ENCODE measurements at regions not wholly inside any gene's neighbourhood (a gene's known extent, or its start where the extent isn't known, plus 50 kb on each side); places are given as distances from the start of the nearest gene placed in this dataset.

DNA sequence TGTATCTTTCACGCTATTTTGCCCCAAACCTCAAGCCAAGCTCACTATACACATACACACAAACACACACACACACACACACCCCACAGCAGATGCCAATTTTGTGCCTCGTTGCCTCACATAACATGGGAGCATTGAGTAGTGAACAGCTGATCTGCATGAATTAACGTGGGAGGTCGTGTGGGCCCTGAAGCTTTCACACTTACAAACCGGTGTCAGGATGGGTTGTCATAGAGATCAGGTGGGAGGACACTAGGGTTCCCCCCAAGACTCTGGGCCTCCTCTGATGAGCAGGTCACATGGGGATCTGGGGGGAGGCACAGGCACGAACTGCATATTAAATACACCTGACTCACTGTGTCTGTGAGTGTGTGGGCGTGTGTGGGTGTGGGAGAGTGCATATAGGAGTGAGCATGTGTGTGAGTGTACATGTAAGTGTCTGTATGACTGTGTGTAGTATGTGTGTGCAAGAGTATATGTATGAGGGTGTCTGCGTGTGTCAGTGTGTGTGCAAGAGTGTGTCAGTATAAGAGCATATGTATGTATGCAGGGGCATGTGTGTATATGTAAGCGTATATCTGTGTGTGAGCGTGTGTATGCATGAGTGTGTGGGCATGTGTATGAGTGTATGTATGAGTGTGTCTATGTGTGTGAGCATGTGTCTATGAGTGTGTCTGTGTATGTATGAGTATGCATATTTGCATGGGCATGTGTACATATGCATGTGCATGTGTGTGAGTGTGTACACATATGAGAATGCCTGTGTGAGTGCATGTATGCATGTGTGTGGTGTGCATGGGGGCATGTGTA, 370.4 kb downstream of the PREX1 start:
- Mint-ChIP-seq H3K36me3 (no peaks in the 10 kb centered on the region), H3K9me3 (no peaks in the 10 kb centered on the region), H3K4me1 (no peaks in the 10 kb centered on the region), H3K27me3 (peaks cover 11 to 36% of the 10 kb centered on the region in 2 donors), H3K27ac (no peak overlapping the region), H3K4me3 (no peak overlapping the region)
- Histone ChIP-seq H3K27me3 (ENCODE audit: insufficient read depth, low read length, poor library complexity, severe bottlenecking) (no peaks in the 10 kb centered on the region), H3K36me3 (ENCODE audit: insufficient read depth, low read length) (no peaks in the 10 kb centered on the region), H3K4me3 (ENCODE audit: low read length) (no peak overlapping the region), H3K9me3 (ENCODE audit: low read length) (no peaks in the 10 kb centered on the region), H3K4me1 (ENCODE audit: insufficient read depth, low read length) (no peaks in the 10 kb centered on the region), H3K27ac (ENCODE audit: low read depth, low read length) (no peak overlapping the region)
- CTCF ChIA-PET: no interaction called here
- POLR2A ChIA-PET: no interaction called here
- no peak for DNase-seq

DNA sequence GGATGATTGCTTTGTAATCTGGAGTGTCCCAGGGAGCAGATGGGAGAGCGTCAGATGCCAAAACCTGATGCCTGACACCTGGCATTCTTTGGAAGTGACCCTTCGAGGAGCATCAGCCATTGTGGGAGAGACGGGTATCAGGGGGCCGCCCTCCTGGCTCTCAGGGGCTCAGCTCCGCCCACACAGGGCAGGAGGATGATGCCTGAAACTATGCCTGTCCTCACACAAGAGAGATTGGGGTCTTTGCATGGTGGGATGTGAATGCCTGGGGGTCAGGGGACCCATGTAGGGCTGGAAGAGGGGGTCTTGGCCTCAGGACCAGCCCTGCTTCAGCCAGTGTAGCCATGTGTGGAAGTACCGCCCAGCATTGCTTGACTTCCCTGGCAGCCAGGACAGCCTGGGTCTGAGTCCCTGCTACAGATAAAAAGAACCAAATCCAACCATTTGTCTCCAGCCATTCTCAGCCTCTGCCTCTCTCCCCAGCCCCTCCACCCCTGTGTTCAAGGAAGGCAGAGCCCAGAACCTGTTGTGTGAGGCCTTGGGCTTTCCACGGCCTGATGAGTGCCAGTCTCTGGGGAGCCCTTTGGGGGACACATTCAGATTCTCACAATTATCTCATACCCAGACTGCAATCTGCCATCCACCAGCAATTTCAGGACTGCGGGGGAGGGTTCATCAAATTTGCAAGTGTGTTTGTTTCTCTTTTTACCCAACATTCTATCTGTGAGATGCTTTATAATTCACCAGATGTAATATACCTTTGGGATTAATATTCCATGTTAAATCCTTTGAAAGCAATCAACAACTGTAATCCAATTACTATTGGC, 371.2 kb downstream of the PREX1 start:
- Histone ChIP-seq H3K4me1 (ENCODE audit: insufficient read depth, low read length) (no peaks in the 10 kb centered on the region), H3K9me3 (ENCODE audit: low read length) (no peaks in the 10 kb centered on the region), H3K27me3 (ENCODE audit: insufficient read depth, low read length, poor library complexity, severe bottlenecking) (no peaks in the 10 kb centered on the region), H3K36me3 (ENCODE audit: insufficient read depth, low read length) (no peaks in the 10 kb centered on the region), H3K27ac (ENCODE audit: low read depth, low read length) (no peak overlapping the region), H3K4me3 (ENCODE audit: low read length) (no peak overlapping the region)
- Mint-ChIP-seq H3K27me3 (peaks cover 14 to 36% of the 10 kb centered on the region in 2 donors), H3K4me3 (no peak overlapping the region), H3K4me1 (no peaks in the 10 kb centered on the region), H3K9me3 (no peaks in the 10 kb centered on the region), H3K27ac (no peak overlapping the region), H3K36me3 (no peaks in the 10 kb centered on the region)
- POLR2A ChIA-PET: no interaction called here
- CTCF ChIA-PET: no interaction called here
- DNase-seq: no peak

DNA sequence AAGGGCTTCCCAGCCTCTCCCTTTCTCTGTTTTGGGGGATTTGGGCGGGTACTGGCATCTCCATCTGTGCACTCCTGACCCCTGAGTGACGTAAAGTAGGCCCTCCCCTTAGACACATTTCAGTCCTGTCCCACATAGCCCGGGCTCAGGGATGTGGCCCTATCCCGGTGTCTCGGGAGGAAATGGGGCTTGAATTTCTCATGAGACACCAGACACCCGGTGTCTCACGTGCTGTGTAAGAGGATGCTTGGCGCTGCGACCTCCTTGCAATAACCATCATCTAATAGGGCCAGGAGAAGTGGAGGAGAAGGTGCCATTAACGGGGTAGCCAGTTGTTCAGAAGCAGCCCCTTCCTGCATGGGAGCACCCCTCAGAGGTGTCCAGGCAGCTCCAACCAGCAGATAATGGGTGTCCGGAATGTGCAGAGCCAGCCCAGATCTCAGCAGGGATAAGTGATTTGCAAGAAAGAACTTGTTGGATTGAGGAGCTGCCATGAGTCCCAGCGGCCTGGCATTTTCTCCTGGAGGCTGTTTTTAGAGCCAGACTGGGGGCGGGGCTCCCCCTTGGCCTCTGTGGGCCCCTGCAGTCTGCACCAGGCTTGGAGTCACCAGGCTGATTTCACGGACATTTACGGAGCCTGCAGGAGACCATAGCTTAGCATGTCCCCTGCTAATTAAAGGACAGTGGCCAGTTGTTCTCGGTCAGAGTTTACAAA, 372.0 kb downstream of the PREX1 start:
- Histone ChIP-seq H3K9me3 (ENCODE audit: low read length) (no peaks in the 10 kb centered on the region), H3K27me3 (ENCODE audit: insufficient read depth, low read length, poor library complexity, severe bottlenecking) (no peaks in the 10 kb centered on the region), H3K36me3 (ENCODE audit: insufficient read depth, low read length) (no peaks in the 10 kb centered on the region), H3K27ac (ENCODE audit: low read depth, low read length) (no peak overlapping the region), H3K4me3 (ENCODE audit: low read length) (no peak overlapping the region), H3K4me1 (ENCODE audit: insufficient read depth, low read length) (no peaks in the 10 kb centered on the region)
- no peak for DNase-seq
- Mint-ChIP-seq H3K36me3 (no peaks in the 10 kb centered on the region), H3K4me1 (no peaks in the 10 kb centered on the region), H3K9me3 (no peaks in the 10 kb centered on the region), H3K27me3 (peaks cover 14 to 36% of the 10 kb centered on the region in 2 donors), H3K27ac (no peak overlapping the region), H3K4me3 (no peak overlapping the region)
- CTCF ChIA-PET: no interaction called here
- POLR2A ChIA-PET: no interaction called here

DNA sequence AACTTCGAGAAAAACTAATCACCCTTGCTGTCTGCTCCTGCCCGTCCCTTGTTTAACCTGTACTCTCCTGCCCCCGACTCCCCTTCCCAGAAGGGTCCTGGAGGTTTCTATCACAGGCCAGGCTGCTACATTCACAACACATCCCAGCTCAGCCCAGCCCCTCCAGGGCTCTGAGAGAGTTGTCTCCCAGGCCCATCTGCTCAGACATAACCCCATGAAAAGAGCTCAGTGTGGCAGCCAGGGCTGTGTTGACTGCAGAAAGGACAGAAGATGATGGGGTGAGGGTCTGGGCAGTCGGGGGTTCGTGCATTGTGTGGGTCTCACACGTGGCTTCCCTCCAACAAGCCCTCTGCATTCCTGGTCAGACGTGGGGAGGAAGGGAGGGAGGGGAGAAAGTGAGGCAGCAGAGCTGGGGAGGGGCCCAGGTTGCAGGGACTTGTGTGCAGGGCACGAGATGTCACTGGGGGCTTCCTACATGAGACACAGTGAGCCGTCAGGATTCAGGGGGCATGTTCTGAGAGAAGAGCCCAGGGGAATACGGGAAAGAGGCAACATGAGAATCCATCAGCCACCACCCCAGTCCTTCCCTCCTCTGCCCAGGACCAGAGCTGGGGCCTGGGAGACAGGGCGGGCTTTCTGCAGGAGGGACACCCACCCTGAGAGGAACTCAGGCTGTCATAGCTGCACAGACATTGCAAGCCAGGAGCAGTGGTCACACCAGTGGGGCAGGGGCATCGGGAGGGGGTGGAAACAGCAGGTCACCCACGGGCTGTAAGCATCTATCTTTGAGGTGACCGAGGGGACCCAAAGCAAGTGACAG, 372.9 kb downstream of the PREX1 start:
- H3K27me3 Mint-ChIP-seq: peaks cover 11 to 36% of the 10 kb centered on the region in 2 donors
- no peak overlapping the region for H3K27ac Mint-ChIP-seq
- Histone ChIP-seq H3K27me3 (ENCODE audit: insufficient read depth, low read length, poor library complexity, severe bottlenecking) (no peaks in the 10 kb centered on the region), H3K4me1 (ENCODE audit: insufficient read depth, low read length) (no peaks in the 10 kb centered on the region), H3K4me3 (ENCODE audit: low read length) (no peak overlapping the region), H3K27ac (ENCODE audit: low read depth, low read length) (no peak overlapping the region), H3K9me3 (ENCODE audit: low read length) (no peaks in the 10 kb centered on the region), H3K36me3 (ENCODE audit: insufficient read depth, low read length) (no peaks in the 10 kb centered on the region)
- H3K4me1 Mint-ChIP-seq: no peaks in the 10 kb centered on the region
- no peak for DNase-seq
- no peaks in the 10 kb centered on the region for H3K9me3 Mint-ChIP-seq
- POLR2A ChIA-PET: no interaction called here
- no peaks in the 10 kb centered on the region for H3K36me3 Mint-ChIP-seq
- CTCF ChIA-PET: no interaction called here
- no peak overlapping the region for H3K4me3 Mint-ChIP-seq

DNA sequence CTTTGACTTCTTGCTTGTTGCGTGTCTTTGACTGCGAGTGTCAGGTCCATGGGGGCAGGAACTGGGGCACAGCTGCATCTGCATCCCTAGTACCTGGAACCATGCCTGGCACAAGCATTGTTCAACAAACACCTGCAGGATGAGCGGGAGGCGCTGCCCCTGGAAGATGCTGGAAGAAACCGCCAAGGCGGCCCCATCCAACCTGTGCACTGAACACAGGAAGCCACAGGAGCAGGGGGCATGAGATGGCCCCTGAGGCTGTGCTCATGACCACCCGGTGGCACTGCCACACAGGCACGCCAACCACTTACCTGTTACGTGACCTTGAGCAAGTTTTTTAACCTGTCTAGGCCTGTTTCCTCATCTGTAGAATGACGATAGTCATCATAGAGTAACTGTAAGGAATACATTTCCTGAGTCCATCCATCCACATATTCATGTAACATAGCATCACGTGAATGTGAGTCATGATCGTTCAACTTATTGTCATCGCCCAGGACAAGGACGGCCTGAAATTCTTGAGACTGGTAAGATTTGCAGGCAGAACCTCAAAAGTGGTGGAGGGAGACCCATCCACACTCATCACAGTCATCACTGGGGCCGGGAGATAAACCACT, 374.2 kb downstream of the PREX1 start:
- H3K4me3 Mint-ChIP-seq: no peak overlapping the region

DNA sequence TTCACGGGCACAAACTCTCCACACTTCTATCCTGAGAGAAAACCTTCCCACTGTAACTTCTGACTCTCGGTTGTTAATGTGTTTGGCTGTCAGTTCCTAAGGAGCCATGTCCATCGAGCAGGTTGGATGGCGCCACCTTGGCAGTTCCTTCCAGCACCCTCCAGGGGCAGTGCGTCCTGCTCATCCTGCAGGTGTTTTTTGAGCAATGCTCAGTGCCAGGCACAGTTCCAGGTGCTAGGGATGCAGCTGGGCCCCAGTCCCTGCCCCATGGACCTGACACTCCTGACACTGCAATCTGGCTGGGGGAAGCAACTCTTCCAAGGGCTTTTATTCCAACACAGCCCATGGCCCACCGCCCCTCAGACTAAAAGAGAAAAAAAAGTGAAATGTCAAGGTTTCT, 376.4 kb downstream of the PREX1 start:
- no peaks in the 10 kb centered on the region for H3K4me1 Mint-ChIP-seq
- no peaks in the 10 kb centered on the region for H3K9me3 Mint-ChIP-seq
- no peaks in the 10 kb centered on the region for H3K4me1 ChIP-seq (ENCODE audit: insufficient read depth, low read length)
- H3K9me3 ChIP-seq (ENCODE audit: low read length): no peaks in the 10 kb centered on the region
- H3K36me3 ChIP-seq (ENCODE audit: insufficient read depth, low read length): no peaks in the 10 kb centered on the region
- H3K27ac ChIP-seq (ENCODE audit: low read depth, low read length): no peak overlapping the region
- POLR2A ChIA-PET: no interaction called here
- H3K27ac Mint-ChIP-seq: no peak overlapping the region
- H3K4me3 ChIP-seq (ENCODE audit: low read length): no peak overlapping the region
- H3K36me3 Mint-ChIP-seq: no peaks in the 10 kb centered on the region
- no peak overlapping the region for H3K4me3 Mint-ChIP-seq
- H3K27me3 ChIP-seq (ENCODE audit: insufficient read depth, low read length, poor library complexity, severe bottlenecking): no peaks in the 10 kb centered on the region
- no peak for DNase-seq
- peaks cover 11 to 24% of the 10 kb centered on the region in 2 donors for H3K27me3 Mint-ChIP-seq
- CTCF ChIA-PET: no interaction called here

More for the DNA sequence above, 374.2 kb downstream of the PREX1 start:
- H3K27ac ChIP-seq (ENCODE audit: low read depth, low read length): no peak overlapping the region
- H3K4me3 ChIP-seq (ENCODE audit: low read length): no peak overlapping the region
- DNase-seq: no peak
- H3K9me3 ChIP-seq (ENCODE audit: low read length): no peaks in the 10 kb centered on the region
- Mint-ChIP-seq H3K27ac (no peak overlapping the region), H3K36me3 (no peaks in the 10 kb centered on the region), H3K9me3 (no peaks in the 10 kb centered on the region), H3K4me1 (no peaks in the 10 kb centered on the region), H3K27me3 (peaks cover 11 to 29% of the 10 kb centered on the region in 2 donors)
- ChIA-PET CTCF (no interaction called here), POLR2A (no interaction called here)
- no peaks in the 10 kb centered on the region for H3K4me1 ChIP-seq (ENCODE audit: insufficient read depth, low read length)
- no peaks in the 10 kb centered on the region for H3K27me3 ChIP-seq (ENCODE audit: insufficient read depth, low read length, poor library complexity, severe bottlenecking)
- no peaks in the 10 kb centered on the region for H3K36me3 ChIP-seq (ENCODE audit: insufficient read depth, low read length)

DNA sequence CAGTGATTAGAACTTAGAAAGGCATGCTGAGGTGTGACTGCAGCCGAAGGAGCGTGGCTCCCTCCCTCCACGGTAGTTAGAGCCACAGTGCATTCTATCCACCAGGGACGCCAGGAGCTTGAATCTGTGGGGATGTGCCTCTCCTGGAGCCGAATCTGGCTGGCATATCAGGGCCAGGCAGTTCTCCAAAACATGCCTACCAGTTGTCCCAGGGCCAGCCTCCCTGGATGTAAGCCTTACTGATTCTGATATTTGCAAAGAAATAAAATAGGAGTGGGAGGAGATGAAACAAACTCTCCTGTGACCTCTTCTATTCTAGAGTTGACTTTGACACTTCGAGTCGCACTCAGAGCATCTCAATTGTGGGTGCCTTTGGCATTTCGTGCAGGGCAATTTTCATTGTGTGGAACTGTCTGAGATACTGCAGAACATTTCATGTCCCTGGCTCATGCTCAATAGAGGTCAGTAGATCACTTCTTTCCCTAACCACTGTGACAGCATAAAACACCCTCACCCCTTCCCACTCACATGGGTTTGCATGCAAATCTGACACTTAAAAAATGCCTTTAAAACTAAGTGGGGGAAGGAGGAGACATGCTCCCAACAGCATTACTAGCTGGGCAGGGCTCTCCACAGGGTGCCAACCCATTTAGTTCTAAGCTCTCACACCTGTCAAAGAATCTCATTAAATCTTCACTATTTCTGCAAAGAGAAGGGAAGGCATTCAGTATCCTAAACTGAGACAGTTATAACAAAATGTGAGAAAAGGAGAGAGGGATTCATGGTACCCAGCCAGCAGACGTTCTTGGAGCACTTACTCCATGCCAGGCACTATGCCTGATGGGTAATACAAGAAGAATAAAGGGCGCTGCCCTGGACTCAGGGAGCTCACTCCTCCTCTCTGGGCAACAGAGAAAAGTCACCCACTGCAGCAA, 378.9 kb downstream of the PREX1 start:
- Histone ChIP-seq H3K27me3 (ENCODE audit: insufficient read depth, low read length, poor library complexity, severe bottlenecking) (no peaks in the 10 kb centered on the region), H3K4me1 (ENCODE audit: insufficient read depth, low read length) (no peaks in the 10 kb centered on the region), H3K36me3 (ENCODE audit: insufficient read depth, low read length) (no peaks in the 10 kb centered on the region), H3K9me3 (ENCODE audit: low read length) (no peaks in the 10 kb centered on the region), H3K4me3 (ENCODE audit: low read length) (no peak overlapping the region), H3K27ac (ENCODE audit: low read depth, low read length) (no peak overlapping the region)
- CTCF ChIA-PET: no interaction called here
- POLR2A ChIA-PET: no interaction called here
- Mint-ChIP-seq H3K27ac (peak overlapping the region in 1 of 8 donors; percentile 52), H3K4me1 (no peaks in the 10 kb centered on the region), H3K9me3 (peaks cover 5 to 16% (median 6%) of the 10 kb centered on the region in 5 donors), H3K27me3 (peaks cover 4 to 13% of the 10 kb centered on the region in 2 donors), H3K4me3 (no peak overlapping the region), H3K36me3 (peaks cover 0 to 3% (median 0%) of the 10 kb centered on the region in 3 donors)
- DNase-seq: no peak
